ENCODE measurements at regions not wholly inside any gene's neighbourhood (a gene's known extent, or its start where the extent isn't known, plus 50 kb on each side); places are given as distances from the start of the nearest gene placed in this dataset.
A peak's percentile ranks its signal among the peaks of the same experiment; 100 is the strongest.

DNA sequence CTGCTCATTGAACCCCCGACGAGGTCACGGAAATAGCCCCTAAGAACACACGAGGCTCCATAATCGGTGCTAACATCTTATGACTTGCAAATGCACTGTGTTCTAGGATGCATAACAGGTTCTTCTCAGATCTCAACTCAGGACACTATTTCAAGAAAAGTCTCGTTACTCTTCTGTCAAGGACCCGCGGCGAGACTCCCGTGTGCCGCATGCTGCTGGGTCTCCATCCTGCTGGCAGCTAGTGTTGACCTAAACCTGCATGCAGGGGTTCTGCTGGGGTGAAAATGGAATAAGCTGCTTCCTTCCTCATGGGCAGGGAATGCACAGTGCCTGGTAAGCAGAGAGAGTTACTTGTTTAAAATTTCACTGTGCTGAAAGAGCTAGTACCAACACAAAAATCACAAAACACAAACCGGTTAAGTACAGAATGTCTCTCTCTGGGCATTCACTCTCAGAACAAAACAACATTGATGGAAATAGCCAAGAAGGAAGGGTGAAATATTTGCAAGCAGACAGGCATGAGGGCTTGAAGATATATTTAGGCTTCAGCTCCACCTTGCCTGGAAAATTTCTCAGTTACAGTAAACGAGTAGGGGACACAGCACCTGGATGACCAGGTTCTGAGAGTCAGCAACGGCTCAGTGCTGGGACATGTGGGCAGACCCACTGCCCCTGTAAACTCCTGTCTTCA lies 416.5 kb downstream of the GADD45G start:
- ATAC-seq (ENCODE audit: low read depth) (no peak), DNase-seq (ENCODE audit: low spot score) (no peak)
- Histone ChIP-seq H3K4me1 (ENCODE audit: insufficient read depth, poor library complexity, severe bottlenecking) (peaks cover 17% of the 10 kb centered on the region), H3K9me3 (ENCODE audit: severe bottlenecking) (no peaks in the 10 kb centered on the region), H3K36me3 (ENCODE audit: low read depth) (no peaks in the 10 kb centered on the region), H3K27ac (ENCODE audit: poor library complexity, severe bottlenecking) (peak overlapping the region; percentile 53), H3K4me3 (ENCODE audit: severe bottlenecking) (no peak overlapping the region), H3K27me3 (ENCODE audit: insufficient read depth, poor library complexity, severe bottlenecking) (no peaks in the 10 kb centered on the region)
- TF ChIP-seq, protein P1, sequence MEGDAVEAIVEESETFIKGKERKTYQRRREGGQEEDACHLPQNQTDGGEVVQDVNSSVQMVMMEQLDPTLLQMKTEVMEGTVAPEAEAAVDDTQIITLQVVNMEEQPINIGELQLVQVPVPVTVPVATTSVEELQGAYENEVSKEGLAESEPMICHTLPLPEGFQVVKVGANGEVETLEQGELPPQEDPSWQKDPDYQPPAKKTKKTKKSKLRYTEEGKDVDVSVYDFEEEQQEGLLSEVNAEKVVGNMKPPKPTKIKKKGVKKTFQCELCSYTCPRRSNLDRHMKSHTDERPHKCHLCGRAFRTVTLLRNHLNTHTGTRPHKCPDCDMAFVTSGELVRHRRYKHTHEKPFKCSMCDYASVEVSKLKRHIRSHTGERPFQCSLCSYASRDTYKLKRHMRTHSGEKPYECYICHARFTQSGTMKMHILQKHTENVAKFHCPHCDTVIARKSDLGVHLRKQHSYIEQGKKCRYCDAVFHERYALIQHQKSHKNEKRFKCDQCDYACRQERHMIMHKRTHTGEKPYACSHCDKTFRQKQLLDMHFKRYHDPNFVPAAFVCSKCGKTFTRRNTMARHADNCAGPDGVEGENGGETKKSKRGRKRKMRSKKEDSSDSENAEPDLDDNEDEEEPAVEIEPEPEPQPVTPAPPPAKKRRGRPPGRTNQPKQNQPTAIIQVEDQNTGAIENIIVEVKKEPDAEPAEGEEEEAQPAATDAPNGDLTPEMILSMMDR (IDR thresholded peaks at IDR 0.05; ENCODE audit: poor library complexity, severe bottlenecking): no peak

DNA sequence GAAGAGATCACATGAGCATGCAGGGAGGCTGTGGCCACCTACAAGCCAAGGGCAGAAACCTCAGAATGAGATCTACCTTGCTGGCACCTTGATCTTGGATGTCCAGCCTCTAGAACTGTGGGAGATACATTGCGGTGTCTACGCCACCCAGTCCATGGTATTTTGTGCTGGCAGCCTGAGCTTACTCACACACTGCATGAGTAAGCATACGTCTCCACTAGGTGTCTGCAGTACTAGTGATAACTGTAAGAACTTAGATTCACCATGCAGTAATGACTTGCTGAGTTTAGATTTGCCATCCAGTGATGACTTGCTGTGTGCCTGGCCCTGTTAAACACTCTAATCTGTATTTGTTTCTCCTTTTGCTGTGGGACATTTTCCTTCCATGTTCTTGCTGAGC lies 417.7 kb downstream of the GADD45G start:
- ATAC-seq (ENCODE audit: low read depth): no peak
- peaks cover 17% of the 10 kb centered on the region for H3K4me1 ChIP-seq (ENCODE audit: insufficient read depth, poor library complexity, severe bottlenecking)
- H3K27me3 ChIP-seq (ENCODE audit: insufficient read depth, poor library complexity, severe bottlenecking): no peaks in the 10 kb centered on the region
- TF ChIP-seq, protein P1 (IDR thresholded peaks at IDR 0.05; ENCODE audit: poor library complexity, severe bottlenecking): no peak
- no peak for DNase-seq (ENCODE audit: low spot score)
- no peak overlapping the region for H3K4me3 ChIP-seq (ENCODE audit: severe bottlenecking)
- no peaks in the 10 kb centered on the region for H3K36me3 ChIP-seq (ENCODE audit: low read depth)
- H3K27ac ChIP-seq (ENCODE audit: poor library complexity, severe bottlenecking): no peak overlapping the region
- H3K9me3 ChIP-seq (ENCODE audit: severe bottlenecking): no peaks in the 10 kb centered on the region

DNA sequence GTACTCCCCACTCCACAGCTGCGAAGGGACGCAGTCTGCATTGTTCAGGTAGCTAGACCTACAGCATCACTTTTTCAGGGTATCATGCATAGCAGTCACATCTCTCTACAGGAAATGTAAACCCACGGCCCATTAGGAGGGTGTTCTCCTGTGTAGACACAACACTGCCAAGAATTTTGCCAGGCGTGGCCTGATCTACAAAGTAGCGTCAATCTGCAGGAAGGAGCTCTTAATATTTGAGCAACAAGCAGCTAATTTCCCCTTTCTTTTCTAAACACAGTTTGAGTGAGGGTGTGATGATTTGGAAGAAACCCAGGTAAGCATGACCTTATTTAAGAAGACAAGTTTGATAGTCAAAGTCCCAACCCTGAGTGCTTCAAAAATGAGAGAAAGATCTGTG lies 419.0 kb downstream of the GADD45G start:
- Histone ChIP-seq H3K27me3 (ENCODE audit: insufficient read depth, poor library complexity, severe bottlenecking) (no peaks in the 10 kb centered on the region), H3K4me3 (ENCODE audit: severe bottlenecking) (no peak overlapping the region), H3K36me3 (ENCODE audit: low read depth) (no peaks in the 10 kb centered on the region), H3K27ac (ENCODE audit: poor library complexity, severe bottlenecking) (no peak overlapping the region), H3K4me1 (ENCODE audit: insufficient read depth, poor library complexity, severe bottlenecking) (peaks cover 17% of the 10 kb centered on the region), H3K9me3 (ENCODE audit: severe bottlenecking) (no peaks in the 10 kb centered on the region)
- no peak for DNase-seq (ENCODE audit: low spot score)
- TF ChIP-seq, protein P1 (IDR thresholded peaks at IDR 0.05; ENCODE audit: poor library complexity, severe bottlenecking): no peak
- no peak for ATAC-seq (ENCODE audit: low read depth)

DNA sequence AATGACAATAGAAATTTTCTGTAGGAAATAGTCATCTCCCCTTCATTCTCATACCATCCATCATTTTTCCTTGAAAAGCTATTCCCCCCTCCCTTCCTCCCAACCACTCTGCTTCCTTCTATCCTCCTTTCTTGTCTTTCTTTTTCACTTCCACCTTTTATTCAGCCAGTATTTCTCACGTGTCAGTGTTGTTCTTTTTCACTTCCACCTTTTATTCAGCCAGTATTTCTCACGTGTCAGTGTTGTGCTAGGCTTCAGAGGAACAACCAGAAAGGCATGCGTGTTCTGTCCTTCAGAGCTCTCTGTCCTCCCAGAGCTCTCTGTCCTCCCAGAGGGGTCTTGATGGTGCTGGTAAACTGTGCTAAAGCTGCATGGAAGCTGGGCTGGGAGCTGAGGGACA lies 419.6 kb downstream of the GADD45G start:
- Histone ChIP-seq H3K9me3 (ENCODE audit: severe bottlenecking) (no peaks in the 10 kb centered on the region), H3K4me3 (ENCODE audit: severe bottlenecking) (no peak overlapping the region), H3K27ac (ENCODE audit: poor library complexity, severe bottlenecking) (no peak overlapping the region), H3K36me3 (ENCODE audit: low read depth) (no peaks in the 10 kb centered on the region), H3K27me3 (ENCODE audit: insufficient read depth, poor library complexity, severe bottlenecking) (no peaks in the 10 kb centered on the region), H3K4me1 (ENCODE audit: insufficient read depth, poor library complexity, severe bottlenecking) (peaks cover 17% of the 10 kb centered on the region)
- TF ChIP-seq, protein P1 (IDR thresholded peaks at IDR 0.05; ENCODE audit: poor library complexity, severe bottlenecking): no peak
- no peak for DNase-seq (ENCODE audit: low spot score)
- no peak for ATAC-seq (ENCODE audit: low read depth)

DNA sequence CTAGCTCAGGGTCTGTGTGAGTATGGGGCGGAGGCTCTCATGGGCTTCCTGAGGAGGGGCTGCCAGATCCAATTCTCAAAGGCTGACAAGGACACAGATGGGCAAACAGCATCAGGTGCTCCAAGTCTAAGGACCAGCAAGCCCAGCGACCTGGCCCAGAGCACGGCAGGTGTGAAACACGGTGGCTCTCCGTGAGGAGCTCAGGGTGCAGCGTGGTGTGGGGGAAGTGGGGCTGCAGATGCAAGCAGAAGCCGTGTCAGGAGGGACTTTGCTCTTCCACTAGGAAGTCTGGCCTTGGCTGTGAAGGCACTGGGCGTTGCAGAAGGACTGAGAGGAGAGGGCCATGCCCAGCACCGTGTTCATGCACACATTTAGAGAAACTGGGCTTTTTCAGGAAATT lies 420.0 kb downstream of the GADD45G start:
- no peaks in the 10 kb centered on the region for H3K27me3 ChIP-seq (ENCODE audit: insufficient read depth, poor library complexity, severe bottlenecking)
- no peaks in the 10 kb centered on the region for H3K9me3 ChIP-seq (ENCODE audit: severe bottlenecking)
- H3K4me3 ChIP-seq (ENCODE audit: severe bottlenecking): no peak overlapping the region
- no peaks in the 10 kb centered on the region for H3K36me3 ChIP-seq (ENCODE audit: low read depth)
- peaks cover 17% of the 10 kb centered on the region for H3K4me1 ChIP-seq (ENCODE audit: insufficient read depth, poor library complexity, severe bottlenecking)
- DNase-seq (ENCODE audit: low spot score) (no peak), ATAC-seq (ENCODE audit: low read depth) (no peak)
- H3K27ac ChIP-seq (ENCODE audit: poor library complexity, severe bottlenecking): peak overlapping the region; percentile 48
- TF ChIP-seq, protein P1 (IDR thresholded peaks at IDR 0.05; ENCODE audit: poor library complexity, severe bottlenecking): no peak
